Spleen (tissue), 11 donors: ENCODE measurements at regions not wholly inside any gene's neighbourhood (a gene's known extent, or its start where the extent isn't known, plus 50 kb on each side); places are given as distances from the start of the nearest gene placed in this dataset.
"Not testable (repeated sequence)": the region's sequence is repeated elsewhere in the genome, so short reads cannot be mapped to it uniquely, and the experiment has no call there.

Experiments used
- DNase-seq: peaks from one replicate; pipeline ENCODE4 v3.0.0-alpha.2; 2020
- H3K27ac ChIP-seq, 8 donors: fragments of 200-600 bp; sonication (generic) in 7 of 8; 1 replicate in 4 of 8; 2 replicates in 4 of 8; pipeline versions ENCODE4 v1.5.0 to v1.8.0; 2016 to 2021; ENCODE audit warnings: inconsistent platforms in 4 of 8, mild to moderate bottlenecking in 4 of 8, moderate library complexity in 1 of 8
- H3K27me3 ChIP-seq, 7 donors: fragments of 200-600 bp; sonication (generic) in 6 of 7; replicated peaks in 1 of 7; 1 replicate in 4 of 7; 2 replicates in 3 of 7; pipeline versions ENCODE4 v1.5.0 to v1.8.0; 2016 to 2021; ENCODE audit warnings: inconsistent platforms in 3 of 7, mild to moderate bottlenecking in 1 of 7
- H3K36me3 ChIP-seq, 6 donors: fragments of 200-600 bp; sonication (generic) in 5 of 6; 1 replicate in 4 of 6; 2 replicates in 2 of 6; pipeline versions ENCODE4 v1.5.0 to v1.8.0; 2016 to 2021; ENCODE audit warnings: inconsistent platforms in 2 of 6
- H3K4me1 ChIP-seq, 6 donors: fragments of 200-600 bp; sonication (generic) in 5 of 6; 1 replicate in 3 of 6; 2 replicates in 3 of 6; pipeline versions ENCODE4 v1.5.0 to v1.8.0; 2016 to 2021; ENCODE audit warnings: inconsistent platforms in 3 of 6
- H3K4me3 ChIP-seq, 8 donors: fragments of 200-600 bp; sonication (generic) in 7 of 8; 1 replicate in 4 of 8; 2 replicates in 4 of 8; pipeline versions ENCODE4 v1.5.0 to v1.8.0; 2016 to 2021; ENCODE audit warnings: inconsistent platforms in 4 of 8, mild to moderate bottlenecking in 4 of 8, moderate library complexity in 2 of 8
- H3K9me3 ChIP-seq, 8 donors: fragments of 200-600 bp; sonication (generic) in 7 of 8; 1 replicate in 4 of 8; 2 replicates in 4 of 8; pipeline versions ENCODE4 v1.5.0 to v1.8.0; 2016 to 2021; ENCODE audit warnings: inconsistent platforms in 4 of 8
- POLR2A ChIP-seq, 3 donors: fragments of 450-650 bp; IDR thresholded peaks; one replicate each; pipeline ENCODE4 v1.5.1; 2017; ENCODE audit warnings: antibody characterized with exemption in 3 of 3, mild to moderate bottlenecking in 1 of 3
- POLR2AphosphoS5 ChIP-seq, 3 donors: sonication (generic); formaldehyde crosslinking; IDR thresholded peaks; one replicate each; pipeline ENCODE4 v1.5.1; 2017; ENCODE audit warnings: antibody characterized with exemption in 3 of 3
- WGBS, 5 donors: extraction: QIAGEN DNeasy Blood & Tissue Kit in 3 of 5; methylation state at CpG; one replicate each; pipeline versions ENCODE4 v1.1.5 to v1.1.7; 2013 to 2018; 5-methylcytosine and 5-hydroxymethylcytosine counted together
- intact Hi-C: fragments of 100-400 bp; cut with DNase I; formaldehyde crosslinking; loops from one replicate; pipeline ENCODE4 v1.15.0; 2023; ENCODE audit warnings: low total_unique reads
- TF ChIP-seq, protein P1 (sequence below), 11 experiments: fragments of 200-600 bp in 7 of 11; fragments of 450-650 bp in 4 of 11; sonication (generic) in 4 of 11; IDR thresholded peaks in 8 of 11; conservative IDR thresholded peaks in 3 of 11; 1 replicate in 7 of 11; 2 replicates in 4 of 11; pipeline versions ENCODE4 v1.4.0 to v1.8.0; 2016 to 2021; ENCODE audit warnings: antibody characterized with exemption in 11 of 11, inconsistent platforms in 4 of 11, mild to moderate bottlenecking in 1 of 11
- donor health status: healthy with polysubstance abuse.
- donor health status: DM: no; HTN: no; CAD: no; lungs with moderate emphysema.
- donor health status: DM: no; HTN: no; CAD: no.
- donor health status: Bipolar disorder and iron deficiency.
- donor health status: healthy.
- donor health status: DM: no; HTN: no; CAD: no.
- donor health status: DM: yes; HTN: yes; CAD: no.

DNA sequence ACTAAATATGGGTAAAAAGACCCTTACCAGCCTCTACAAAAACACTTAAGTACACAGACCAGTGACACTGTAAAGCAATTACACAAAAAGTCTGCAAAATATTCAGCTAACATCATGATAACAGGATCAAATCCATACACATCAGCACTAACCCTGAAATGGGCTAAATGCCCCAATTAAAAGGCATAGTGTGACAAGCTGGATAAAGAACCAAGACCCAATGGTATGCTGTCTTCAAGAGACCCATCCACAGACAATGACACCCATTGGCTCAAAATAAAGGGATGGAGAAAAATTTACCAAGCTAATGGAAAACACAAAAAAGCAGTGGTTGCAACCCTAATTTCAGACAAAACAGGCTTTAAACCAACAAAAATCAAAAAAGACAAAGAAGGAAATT lies 221.0 kb upstream of the ISL1 start:
- Histone ChIP-seq H3K36me3 (no peaks in the 10 kb centered on the region), H3K9me3 (peaks cover 4 to 65% (median 41%) of the 10 kb centered on the region in 8 donors), H3K4me3 (no peak overlapping the region), H3K27me3 (no peaks in the 10 kb centered on the region), H3K27ac (no peak overlapping the region), H3K4me1 (no peaks in the 10 kb centered on the region)
- intact Hi-C loops, result no loop called here
- DNase-seq, result no peak
- TF ChIP-seq, protein P1, sequence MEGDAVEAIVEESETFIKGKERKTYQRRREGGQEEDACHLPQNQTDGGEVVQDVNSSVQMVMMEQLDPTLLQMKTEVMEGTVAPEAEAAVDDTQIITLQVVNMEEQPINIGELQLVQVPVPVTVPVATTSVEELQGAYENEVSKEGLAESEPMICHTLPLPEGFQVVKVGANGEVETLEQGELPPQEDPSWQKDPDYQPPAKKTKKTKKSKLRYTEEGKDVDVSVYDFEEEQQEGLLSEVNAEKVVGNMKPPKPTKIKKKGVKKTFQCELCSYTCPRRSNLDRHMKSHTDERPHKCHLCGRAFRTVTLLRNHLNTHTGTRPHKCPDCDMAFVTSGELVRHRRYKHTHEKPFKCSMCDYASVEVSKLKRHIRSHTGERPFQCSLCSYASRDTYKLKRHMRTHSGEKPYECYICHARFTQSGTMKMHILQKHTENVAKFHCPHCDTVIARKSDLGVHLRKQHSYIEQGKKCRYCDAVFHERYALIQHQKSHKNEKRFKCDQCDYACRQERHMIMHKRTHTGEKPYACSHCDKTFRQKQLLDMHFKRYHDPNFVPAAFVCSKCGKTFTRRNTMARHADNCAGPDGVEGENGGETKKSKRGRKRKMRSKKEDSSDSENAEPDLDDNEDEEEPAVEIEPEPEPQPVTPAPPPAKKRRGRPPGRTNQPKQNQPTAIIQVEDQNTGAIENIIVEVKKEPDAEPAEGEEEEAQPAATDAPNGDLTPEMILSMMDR (IDR thresholded peaks at IDR 0.05 in 8 of 11, conservative IDR thresholded peaks at IDR 0.05 in 3 of 11), result no peak
- no peak for TF ChIP-seq POLR2AphosphoS5 (IDR thresholded peaks at IDR 0.05)
- no peak for TF ChIP-seq POLR2A (IDR thresholded peaks at IDR 0.05)

DNA sequence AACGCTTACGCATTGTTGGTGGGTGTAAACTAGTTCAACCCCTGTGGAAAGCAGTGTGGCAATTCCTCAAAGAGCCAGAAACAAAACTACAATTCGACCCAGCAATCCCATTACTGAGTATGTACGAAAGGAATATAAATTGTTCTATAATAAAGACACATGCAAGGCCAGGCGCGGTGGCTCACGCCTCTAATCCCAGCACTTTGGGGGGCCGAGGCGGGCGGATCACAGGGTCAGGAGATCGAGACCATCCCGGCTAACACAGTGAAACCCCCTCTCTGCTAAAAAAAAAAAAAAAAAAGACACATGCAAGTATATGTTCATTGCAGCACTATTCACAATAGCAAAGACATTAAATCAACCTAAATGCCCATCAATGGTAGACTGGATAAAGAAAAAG lies 217.6 kb upstream of the ISL1 start:
- DNase-seq, H3K36me3 ChIP-seq, H3K4me1 ChIP-seq, H3K27ac ChIP-seq, H3K27me3 ChIP-seq, H3K4me3 ChIP-seq, intact Hi-C loops: not testable (repeated sequence)
- 83 to 94% (median 90%) methylated on average over 12 of the region's 12 CpGs for WGBS, 5 donors
- peaks cover 4 to 49% (median 34%) of the 10 kb centered on the region in 8 donors for H3K9me3 ChIP-seq

DNA sequence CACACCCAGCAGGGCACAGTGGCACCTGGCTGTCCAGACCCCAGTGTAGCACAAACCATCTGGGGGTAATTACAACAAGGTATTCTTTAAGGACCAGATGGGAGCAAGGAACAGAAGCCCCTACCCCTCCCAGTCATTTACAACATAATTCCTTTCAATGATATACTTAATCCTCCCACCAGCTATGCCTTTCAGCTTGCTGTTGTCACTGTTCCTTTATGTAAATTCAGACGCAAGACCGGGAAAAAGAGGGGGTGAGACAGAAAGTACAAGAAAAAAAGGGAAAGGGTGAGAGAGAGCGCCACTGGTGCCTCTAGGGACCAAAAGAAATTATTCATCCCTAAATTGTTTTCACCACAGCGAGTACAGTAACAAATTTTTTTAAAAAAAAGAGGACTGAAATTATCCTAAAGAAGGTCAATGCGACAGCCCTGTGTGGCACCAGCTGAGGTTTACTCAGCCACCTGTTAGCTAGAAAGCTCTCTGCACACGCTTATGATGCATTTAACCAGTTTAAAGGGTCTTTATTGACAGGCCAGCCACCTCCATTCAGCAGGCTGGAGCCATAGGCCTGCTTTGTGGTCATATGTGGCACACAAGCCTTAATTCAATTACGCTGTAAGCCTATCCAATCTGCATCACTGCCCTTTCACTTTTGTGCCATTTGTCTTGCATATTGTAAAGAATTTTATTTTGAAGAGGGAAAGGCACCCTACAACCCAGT lies 210.2 kb upstream of the ISL1 start:
- Histone ChIP-seq H3K27ac (no peak overlapping the region), H3K9me3 (peaks cover 0 to 7% (median 0%) of the 10 kb centered on the region in 8 donors), H3K36me3 (no peaks in the 10 kb centered on the region), H3K4me3 (no peak overlapping the region), H3K4me1 (no peaks in the 10 kb centered on the region), H3K27me3 (no peaks in the 10 kb centered on the region)
- intact Hi-C loops, result no loop called here
- WGBS, 5 donors, result 36 to 43% (median 43%) methylated on average over 7 of the region's 7 CpGs
- no peak for DNase-seq
- TF ChIP-seq, protein P1 (IDR thresholded peaks at IDR 0.05 in 8 of 11, conservative IDR thresholded peaks at IDR 0.05 in 3 of 11), result no peak
- TF ChIP-seq POLR2AphosphoS5 (IDR thresholded peaks at IDR 0.05) (no peak), POLR2A (IDR thresholded peaks at IDR 0.05) (no peak)

DNA sequence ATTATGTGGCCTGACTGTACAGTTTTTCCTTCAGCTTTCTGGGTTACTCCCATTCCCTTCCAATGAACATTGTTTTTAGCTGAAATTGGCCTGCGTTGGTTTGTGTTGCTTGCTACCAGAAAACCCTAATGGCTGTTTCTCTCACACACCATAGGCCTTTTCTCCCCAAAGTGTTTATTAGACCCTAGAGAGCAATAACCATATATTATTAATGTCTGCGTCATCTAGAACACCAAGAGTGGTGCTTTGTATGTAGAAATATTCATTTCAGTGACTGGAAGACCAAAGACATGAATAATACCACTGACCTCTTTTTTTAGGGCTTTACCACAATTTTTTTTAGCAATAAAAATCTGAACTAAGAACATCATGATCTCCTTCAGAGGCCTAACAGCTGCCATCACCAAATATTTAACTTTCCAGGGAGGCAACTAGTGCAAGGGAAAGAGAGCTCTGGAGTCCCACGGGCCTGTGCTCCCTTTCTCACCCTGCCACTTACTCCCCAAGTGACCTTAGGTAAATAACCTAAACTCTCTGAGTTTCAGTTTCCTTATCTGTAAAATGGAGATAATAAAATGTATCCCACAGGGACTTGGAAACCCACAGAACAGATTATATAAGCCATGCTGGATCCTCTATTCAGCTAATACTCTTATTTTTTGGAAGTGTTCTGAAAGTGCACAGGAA lies 201.9 kb upstream of the ISL1 start:
- 49 to 57% (median 52%) methylated on average over 3 of the region's 3 CpGs for WGBS, 5 donors
- H3K36me3 ChIP-seq, result no peaks in the 10 kb centered on the region
- no peak overlapping the region for H3K4me3 ChIP-seq
- TF ChIP-seq, protein P1 (IDR thresholded peaks at IDR 0.05 in 8 of 11, conservative IDR thresholded peaks at IDR 0.05 in 3 of 11), result no peak
- TF ChIP-seq POLR2A (IDR thresholded peaks at IDR 0.05), result no peak
- TF ChIP-seq POLR2AphosphoS5 (IDR thresholded peaks at IDR 0.05), result no peak
- no peak for DNase-seq
- no peaks in the 10 kb centered on the region for H3K4me1 ChIP-seq
- no peaks in the 10 kb centered on the region for H3K27me3 ChIP-seq
- intact Hi-C loops, result no loop called here
- H3K9me3 ChIP-seq, result no peaks in the 10 kb centered on the region
- H3K27ac ChIP-seq, result no peak overlapping the region
